ENCODE measurements at regions not wholly inside any gene's neighbourhood (a gene's known extent, or its start where the extent isn't known, plus 50 kb on each side); places are given as distances from the start of the nearest gene placed in this dataset.

- TF ChIP-seq CTCF (IDR thresholded peaks at IDR 0.05; ENCODE audit: low read depth, low read length, missing input control) (no peak), HNF4G (IDR thresholded peaks at IDR 0.05) (no peak), TAF1 (conservative IDR thresholded peaks at IDR 0.05) (no peak), REST (IDR thresholded peaks at IDR 0.05) (no peak), EGR1 (IDR thresholded peaks at IDR 0.05; ENCODE audit: low read depth in 2 of 2) (no peak), RAD21 (IDR thresholded peaks at IDR 0.05) (no peak), RXRA (IDR thresholded peaks at IDR 0.05) (no peak), ATF3 (IDR thresholded peaks at IDR 0.05) (no peak), SP1 (IDR thresholded peaks at IDR 0.05) (no peak), ZBTB33 (IDR thresholded peaks at IDR 0.05) (no peak), GABPA (IDR thresholded peaks at IDR 0.05 in 1 of 2, conservative IDR thresholded peaks at IDR 0.05 in 1 of 2) (no peak), MAX (IDR thresholded peaks at IDR 0.05) (no peak), HNF4A (conservative IDR thresholded peaks at IDR 0.05) (no peak), NR2F2 (IDR thresholded peaks at IDR 0.05) (no peak)
These were observed 236.8 kb downstream of the LRRN1 start for GRCh38 chr3:4036046-4036445.
